GM21723 (cell line): ENCODE measurements at regions not wholly inside any gene's neighbourhood (a gene's known extent, or its start where the extent isn't known, plus 50 kb on each side); places are given as distances from the start of the nearest gene placed in this dataset.
"Not testable (repeated sequence)": the region's sequence is repeated elsewhere in the genome, so short reads cannot be mapped to it uniquely, and the experiment has no call there.

Source experiments
- ATAC-seq: cut with Tn5 transposase; IDR thresholded peaks from one replicate; pipeline ENCODE4 v1.9.1; 2021; ENCODE audit warnings: mild to moderate bottlenecking, moderate library complexity; ENCODE audit not compliant: unreplicated experiment

- no peak for ATAC-seq
Measured at GRCh38 chr2:161044921-161045320, 115.3 kb upstream of the TANK start.

DNA sequence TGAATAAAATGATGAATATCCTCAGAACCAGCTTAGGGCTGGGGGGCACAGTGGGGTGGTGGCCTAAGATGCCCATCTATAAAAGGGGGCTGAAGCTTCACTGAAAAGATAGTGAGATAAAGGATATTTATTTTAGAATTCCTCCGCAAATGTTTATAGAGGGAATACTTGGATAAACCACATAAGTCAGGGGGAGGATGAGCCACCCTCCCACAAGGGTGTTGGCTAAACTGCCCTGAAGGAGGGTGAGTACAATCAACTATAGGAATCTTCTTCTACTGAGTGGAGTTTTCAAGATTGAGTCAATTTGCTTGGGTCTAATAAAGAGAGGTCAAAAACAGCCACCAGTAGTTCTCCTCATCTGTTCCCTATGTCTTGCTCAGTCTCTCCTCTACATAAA, 114.5 kb upstream of the TANK start:
- no peak for ATAC-seq

DNA sequence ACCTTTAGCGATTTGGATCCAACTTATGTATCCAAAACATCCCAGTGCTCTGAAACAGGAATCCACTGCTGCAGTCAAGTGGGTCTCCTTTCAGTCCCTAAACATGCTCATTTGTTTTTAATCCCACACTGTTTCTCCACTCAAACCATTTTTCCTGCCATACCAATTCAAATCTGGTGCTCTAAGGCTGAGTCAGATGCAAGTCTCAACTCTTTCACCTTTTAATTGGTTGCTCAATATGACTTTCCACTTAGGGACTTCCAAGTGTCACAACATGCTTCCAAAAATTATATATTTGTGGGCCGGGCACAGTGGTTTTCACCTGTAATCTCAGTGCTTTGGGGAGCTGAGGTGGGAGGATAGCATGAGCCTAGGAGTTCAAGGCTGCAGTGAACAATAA, 113.4 kb upstream of the TANK start:
- no peak for ATAC-seq

DNA sequence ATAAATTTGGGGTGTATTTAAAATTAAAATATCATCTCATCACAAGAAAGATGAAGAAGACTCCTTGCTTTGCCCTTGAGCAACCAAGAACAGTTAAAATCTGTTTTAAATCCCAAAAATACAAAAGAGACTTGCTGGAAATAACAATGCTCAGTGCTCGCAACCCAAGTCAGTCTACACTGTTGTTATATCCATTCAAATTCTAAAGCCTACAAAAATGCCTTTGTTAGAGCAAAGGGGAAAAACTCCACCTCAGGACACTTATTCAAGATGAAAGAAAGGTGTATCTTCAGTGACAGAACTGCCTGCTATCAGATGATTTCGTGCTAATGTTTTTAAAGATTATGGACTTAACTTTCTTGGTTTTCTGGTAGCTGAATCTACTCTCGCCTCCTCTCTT, 111.9 kb upstream of the TANK start:
- ATAC-seq: no peak

DNA sequence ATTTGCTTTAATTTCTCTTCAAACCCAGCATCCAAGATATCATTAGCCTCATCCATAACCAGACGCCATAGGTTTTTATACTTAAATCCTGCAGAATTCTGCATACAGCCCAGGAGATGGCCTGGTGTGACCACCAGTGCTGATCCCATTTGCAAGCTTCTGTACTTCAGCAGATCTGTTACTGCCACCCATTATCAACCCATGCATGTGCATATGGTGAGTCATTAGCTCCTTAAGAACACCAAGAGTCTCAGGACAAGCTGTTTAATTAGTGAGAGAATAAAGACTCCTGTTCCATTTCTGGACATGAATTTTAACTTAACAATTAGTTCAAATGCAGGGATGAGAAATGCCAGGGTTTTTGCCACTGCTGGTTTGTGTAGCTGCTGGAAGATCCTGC, 110.7 kb upstream of the TANK start:
- ATAC-seq: no peak

DNA sequence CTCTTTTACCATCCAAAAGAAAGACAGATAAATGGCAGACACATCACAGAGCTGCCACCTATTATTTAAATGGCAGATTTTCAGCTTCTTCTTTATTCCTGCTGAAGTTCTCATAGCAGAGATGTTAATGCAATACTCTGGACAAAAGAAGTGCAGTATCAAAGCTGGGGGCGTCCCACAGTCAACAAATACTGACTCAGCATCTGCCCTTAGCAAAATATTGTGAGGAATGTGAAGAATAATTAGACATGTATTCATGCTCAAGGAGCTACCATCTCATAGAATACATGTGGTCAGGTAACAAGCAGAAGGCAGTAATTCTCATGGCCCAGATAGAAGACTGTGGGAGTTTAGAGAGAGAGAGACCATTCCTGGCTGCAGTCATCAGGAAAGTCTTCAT, 108.0 kb upstream of the TANK start:
- no peak for ATAC-seq

GRCh38 chr2:161055289-161055688, 104.9 kb upstream of the TANK start:
- no peak for ATAC-seq

DNA sequence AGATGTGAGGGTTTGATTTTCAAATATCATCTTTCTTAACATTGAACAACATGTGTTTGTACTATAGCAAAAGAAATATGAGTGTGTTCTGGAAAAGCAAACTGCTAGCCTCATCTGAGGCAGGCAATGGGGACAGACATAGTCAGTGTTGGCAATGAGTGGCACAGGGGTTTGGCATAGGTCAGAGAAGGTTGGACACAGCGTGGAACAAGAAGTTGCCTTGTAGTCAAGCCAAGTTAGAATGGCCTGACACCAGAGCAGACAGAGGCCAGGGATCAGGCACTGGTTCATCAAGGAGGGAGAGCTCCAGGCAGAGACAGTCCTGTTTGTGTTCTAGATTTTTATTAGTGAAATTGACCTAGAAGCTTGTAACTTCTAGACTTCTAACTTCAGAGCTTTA, 100.8 kb upstream of the TANK start:
- ATAC-seq: no peak

DNA sequence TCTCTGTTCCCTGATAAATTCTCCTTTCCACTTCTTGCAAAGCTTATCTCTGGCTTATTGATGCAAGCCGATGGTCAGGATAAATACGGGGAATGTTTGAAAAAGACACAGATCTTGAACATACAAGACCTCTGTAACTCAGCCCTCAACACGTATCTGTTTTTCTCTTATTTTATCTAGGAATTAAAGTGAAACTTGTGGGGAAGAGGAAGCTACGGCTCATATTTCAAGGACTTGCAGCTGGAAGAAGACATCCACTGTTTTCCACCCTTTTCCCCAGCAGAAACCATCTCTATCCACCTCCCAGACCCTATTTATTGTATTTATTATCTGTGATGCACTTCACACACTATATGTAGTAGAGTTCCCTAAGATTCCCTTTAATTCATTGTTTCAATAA, 98.4 kb upstream of the TANK start:
- no peak for ATAC-seq

- peak; percentile 96 for ATAC-seq
Measured at GRCh38 chr2:161063157-161063945, 96.9 kb upstream of the TANK start.

- ATAC-seq: peak; percentile 54
Measured at GRCh38 chr2:161063946-161064306, 96.3 kb upstream of the TANK start.

DNA sequence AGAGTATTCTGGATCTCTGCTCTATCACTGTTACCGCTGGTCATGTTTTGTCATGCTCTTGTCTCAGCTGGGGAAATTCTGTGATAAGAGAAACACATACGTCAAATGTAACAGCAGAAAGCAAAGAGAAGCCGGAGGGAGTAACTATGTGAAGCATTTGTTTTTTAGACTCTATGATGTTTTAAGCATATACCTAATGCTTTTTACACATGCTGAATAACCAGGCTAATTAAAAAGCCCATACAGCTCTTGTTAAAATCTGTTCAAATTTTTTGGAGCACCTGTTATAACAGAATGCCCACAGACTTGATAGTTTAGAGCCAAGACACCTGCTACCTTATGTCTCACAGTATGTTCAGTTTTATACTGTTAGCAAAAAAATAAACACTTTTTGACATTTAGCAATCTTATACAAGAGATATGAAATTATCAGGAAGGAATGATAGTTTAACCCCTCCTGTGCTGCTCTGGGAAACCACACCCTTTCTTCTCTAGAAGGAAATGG, 92.3 kb upstream of the TANK start:
- no peak for ATAC-seq

DNA sequence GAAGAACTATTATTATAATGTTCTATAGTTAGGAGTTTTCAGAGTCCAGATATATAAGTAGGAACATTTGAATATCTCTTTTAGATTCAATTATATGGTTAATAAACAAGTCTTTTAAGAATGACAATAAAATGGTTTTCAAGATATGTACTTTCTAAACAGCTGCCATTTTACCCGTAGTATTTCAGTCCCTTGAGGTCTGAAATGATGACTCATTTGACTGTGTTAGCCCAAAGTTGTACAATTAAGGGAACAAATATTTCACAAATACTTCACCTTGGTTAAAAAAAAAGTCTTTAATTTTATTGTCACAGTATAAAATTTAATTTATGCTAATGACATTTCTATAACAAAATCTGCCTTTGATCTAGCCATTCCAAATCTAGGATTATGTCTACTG, 91.6 kb upstream of the TANK start:
- no peak for ATAC-seq

GRCh38 chr2:161070693-161071479, 89.3 kb upstream of the TANK start:
- no peak for ATAC-seq

DNA sequence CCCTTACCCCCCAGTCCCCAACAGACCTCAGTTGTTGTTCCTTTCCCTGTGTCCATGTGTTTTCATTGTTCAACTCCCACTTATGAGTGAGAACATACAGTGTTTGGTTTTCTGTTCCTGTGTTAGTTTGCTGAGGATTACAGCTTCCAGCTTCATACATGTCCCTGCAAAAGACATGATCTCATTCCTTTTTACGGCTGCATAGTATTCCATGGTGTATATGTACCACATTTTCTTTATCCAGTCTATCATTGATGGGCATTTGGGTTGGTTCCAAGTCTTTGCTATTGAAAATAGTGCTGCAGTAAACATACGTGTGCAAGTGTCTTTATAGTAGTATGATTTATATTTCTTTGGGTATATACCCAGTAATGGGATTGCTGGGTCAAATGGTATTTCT, 87.8 kb upstream of the TANK start:
- not testable (repeated sequence) for ATAC-seq

GRCh38 chr2:161075701-161076100, 84.5 kb upstream of the TANK start:
- no peak for ATAC-seq

GRCh38 chr2:161076936-161077335, 83.3 kb upstream of the TANK start:
- ATAC-seq: no peak

- ATAC-seq: peak; percentile 94
Measured at GRCh38 chr2:161077367-161078210, 82.6 kb upstream of the TANK start.

- no peak for ATAC-seq
Measured at GRCh38 chr2:161078211-161078539, 82.1 kb upstream of the TANK start.

DNA sequence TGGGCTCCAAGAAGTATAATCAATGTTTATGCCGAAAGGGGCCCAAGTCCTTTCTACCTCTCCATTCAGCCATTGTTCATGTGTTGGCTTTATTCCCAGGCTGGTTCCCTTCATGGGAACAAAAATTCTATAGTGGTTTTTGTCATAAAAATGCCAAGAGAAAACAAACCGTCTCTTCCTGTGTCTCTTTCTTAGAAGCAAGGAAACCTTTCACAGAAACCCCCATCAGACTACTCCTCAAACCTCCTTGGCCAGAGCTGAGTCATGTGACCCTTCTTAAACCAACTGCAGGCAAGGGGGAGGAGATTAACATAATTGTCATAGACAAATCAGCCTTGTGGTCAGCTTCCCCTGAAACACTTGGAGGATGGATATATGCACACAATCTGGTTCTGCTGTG, 75.1 kb upstream of the TANK start:
- no peak for ATAC-seq

GRCh38 chr2:161088658-161089350, 71.4 kb upstream of the TANK start:
- peak; percentile 89 for ATAC-seq
